SK-N-SH (cell line): ENCODE measurements at regions not wholly inside any gene's neighbourhood (a gene's known extent, or its start where the extent isn't known, plus 50 kb on each side); places are given as distances from the start of the nearest gene placed in this dataset.

Experiments
- CTCF ChIA-PET: fragments of 300-600, 350-600 bp; formaldehyde crosslinking; extraction: SDS; loops from one replicate; lab custom pipeline; 2021; lab: Yijun Ruan, JAX
- POLR2A ChIA-PET: fragments of 350-600 bp; sonication (Branson Sonifier 250); formaldehyde crosslinking; extraction: SDS; loops from one replicate; lab custom pipeline; 2020; ENCODE audit warnings: antibody characterized with exemption, inconsistent platforms; lab: Yijun Ruan, JAX
- DNase-seq: peaks from one replicate; pipeline ENCODE4 v3.0.0; 2012
- H2AFZ ChIP-seq: fragments of 200-600 bp; sonication (generic); 2 replicates; pipeline ENCODE4 v1.8.1; 2016; ENCODE audit warnings: antibody characterized with exemption, mild to moderate bottlenecking, low read depth
- H3F3A ChIP-seq: fragments of 200-600 bp; sonication (generic); replicated peaks from 2 replicates; pipeline ENCODE3; 2016; ENCODE audit warnings: antibody characterized with exemption, mild to moderate bottlenecking; ENCODE audit not compliant: insufficient read depth
- H3K27ac ChIP-seq, 2 experiments: fragments of 200-500 bp in 1 of 2; fragments of 200-600 bp in 1 of 2; sonication (Bioruptor generic) in 1 of 2; sonication (generic), shearing (Covaris generic) in 1 of 2; 2 replicates each; pipeline versions ENCODE4 v1.5.1 to v1.6.1; 2014 to 2016; ENCODE audit warnings: low read depth in 2 of 2, inconsistent platforms in 1 of 2, low read length in 1 of 2, mild to moderate bottlenecking in 1 of 2, mixed read lengths in 1 of 2
- H3K27me3 ChIP-seq: fragments of 200-600 bp; sonication (generic), shearing (Covaris generic); 2 replicates; pipeline ENCODE4 v1.6.1; 2016; ENCODE audit warnings: mixed run types; ENCODE audit not compliant: insufficient read depth
- H3K36me3 ChIP-seq, 2 experiments: fragments of 200-500 bp in 1 of 2; fragments of 200-600 bp in 1 of 2; sonication (Bioruptor generic) in 1 of 2; sonication (generic) in 1 of 2; replicated peaks in 1 of 2; 2 replicates each; pipeline versions ENCODE3 to v1.5.1; 2014 to 2016; ENCODE audit warnings: low read length in 1 of 2, mild to moderate bottlenecking in 1 of 2; ENCODE audit not compliant: insufficient read depth in 2 of 2, control insufficient read depth in 1 of 2
- H3K4me1 ChIP-seq, 2 experiments: fragments of 200-500 bp in 1 of 2; fragments of 200-600 bp in 1 of 2; sonication (Bioruptor generic) in 1 of 2; sonication (generic), shearing (Covaris generic) in 1 of 2; 2 replicates each; pipeline versions ENCODE4 v1.5.1 to v1.6.1; 2014 to 2016; ENCODE audit warnings: low read depth in 1 of 2, low read length in 1 of 2, mixed run types in 1 of 2; ENCODE audit not compliant: insufficient read depth in 2 of 2, control insufficient read depth in 1 of 2
- H3K4me2 ChIP-seq: fragments of 200-600 bp; sonication (generic), shearing (Covaris generic); 2 replicates; pipeline ENCODE4 v1.6.1; 2017; ENCODE audit warnings: mixed run types
- H3K4me3 ChIP-seq, 2 experiments: fragments of 200-500 bp in 1 of 2; fragments of 200-600 bp in 1 of 2; sonication (Bioruptor generic) in 1 of 2; sonication (generic), shearing (Covaris generic) in 1 of 2; 2 replicates each; pipeline versions ENCODE4 v1.5.1 to v1.8.1; 2014 to 2016; ENCODE audit warnings: low read depth in 2 of 2, inconsistent platforms in 1 of 2, low read length in 1 of 2, mild to moderate bottlenecking in 1 of 2, mixed read lengths in 1 of 2, moderate library complexity in 1 of 2
- H3K79me2 ChIP-seq: fragments of 200-600 bp; sonication (generic); 2 replicates; pipeline ENCODE4 v1.8.1; 2017; ENCODE audit warnings: mild to moderate bottlenecking; ENCODE audit not compliant: insufficient read depth
- H3K9ac ChIP-seq: fragments of 200-600 bp; sonication (generic); 2 replicates; pipeline ENCODE4 v1.6.1; 2017; ENCODE audit warnings: mixed run types
- H3K9me2 ChIP-seq: fragments of 200-600 bp; sonication (generic); 2 replicates; pipeline ENCODE4 v1.6.1; 2017; ENCODE audit warnings: mixed run types
- H3K9me3 ChIP-seq: fragments of 200-600 bp; sonication (generic); 2 replicates; pipeline ENCODE4 v1.6.1; 2017; ENCODE audit warnings: mixed run types, mild to moderate bottlenecking, moderate library complexity
- H4K20me1 ChIP-seq: fragments of 200-600 bp; sonication (generic); 2 replicates; pipeline ENCODE4 v1.6.1; 2017; ENCODE audit warnings: mild to moderate bottlenecking, mixed run types; ENCODE audit not compliant: insufficient read depth
- CTCF ChIP-seq: fragments of 200-600 bp; sonication (generic); IDR thresholded peaks from 2 replicates; pipeline ENCODE4 v1.6.1; 2017; ENCODE audit warnings: antibody characterized with exemption, mild to moderate bottlenecking, moderate library complexity
- ELF1 ChIP-seq: IDR thresholded peaks from 2 replicates; pipeline ENCODE4 v1.4.0; 2012
- EP300 ChIP-seq, 2 experiments: IDR thresholded peaks; 2 replicates each; pipeline versions ENCODE4 v1.4.0 to v1.6.1; 2012; ENCODE audit warnings: borderline replicate concordance in 1 of 2, low read depth in 1 of 2, low read length in 1 of 2
- FOSL2 ChIP-seq: IDR thresholded peaks from 2 replicates; pipeline ENCODE4 v1.4.0; 2012; ENCODE audit warnings: low read depth, mild to moderate bottlenecking, moderate library complexity, borderline replicate concordance
- GABPA ChIP-seq: IDR thresholded peaks from 2 replicates; pipeline ENCODE4 v1.4.0; 2012; ENCODE audit warnings: low read depth, mild to moderate bottlenecking
- MEF2A ChIP-seq: IDR thresholded peaks from 2 replicates; pipeline ENCODE4 v1.4.0; 2012; ENCODE audit warnings: low read depth, borderline replicate concordance
- MXI1 ChIP-seq: IDR thresholded peaks from 2 replicates; pipeline ENCODE4 v1.6.1; 2012; ENCODE audit warnings: mild to moderate bottlenecking, low read depth, low read length, improper control_type of control experiment
- NRF1 ChIP-seq: IDR thresholded peaks from 2 replicates; pipeline ENCODE4 v1.6.1; 2012; ENCODE audit warnings: low read depth, mild to moderate bottlenecking, low read length
- POLR2AphosphoS5 ChIP-seq: IDR thresholded peaks from 2 replicates; pipeline ENCODE4 v1.6.1; 2012; ENCODE audit warnings: low read depth, low read length
- REST ChIP-seq: IDR thresholded peaks from 2 replicates; pipeline ENCODE4 v1.6.1; 2012; ENCODE audit warnings: mild to moderate bottlenecking, low read depth, low read length, moderate library complexity
- SIN3A ChIP-seq: IDR thresholded peaks from 2 replicates; pipeline ENCODE4 v1.6.1; 2012; ENCODE audit warnings: low read depth, mild to moderate bottlenecking, low read length, moderate library complexity, borderline replicate concordance
- SMC3 ChIP-seq: IDR thresholded peaks from 2 replicates; pipeline ENCODE4 v1.6.1; 2012; ENCODE audit warnings: low read depth, low read length, improper control_type of control experiment
- TCF12 ChIP-seq: IDR thresholded peaks from 2 replicates; pipeline ENCODE4 v1.4.0; 2012
- TEAD4 ChIP-seq: IDR thresholded peaks from 2 replicates; pipeline ENCODE4 v1.4.0; 2012; ENCODE audit warnings: mild to moderate bottlenecking, borderline replicate concordance; ENCODE audit not compliant: insufficient read depth
- USF1 ChIP-seq: IDR thresholded peaks from 2 replicates; pipeline ENCODE4 v1.4.0; 2012; ENCODE audit warnings: low read depth, borderline replicate concordance
- USF2 ChIP-seq: fragments of 150-350 bp; IDR thresholded peaks from 2 replicates; pipeline ENCODE4 v1.6.1; 2017; ENCODE audit warnings: antibody characterized with exemption, low read length, low read depth, borderline replicate concordance
- ZBTB33 ChIP-seq: IDR thresholded peaks from 2 replicates; pipeline ENCODE4 v1.4.0; 2012; ENCODE audit warnings: low read depth, borderline replicate concordance
- WGBS: methylation state at CpG from one replicate; pipeline ENCODE4 v1.1.6; 2017; ENCODE audit warnings: low lambda C conversion rate; 5-methylcytosine and 5-hydroxymethylcytosine counted together

GRCh38 chr14:86513564-86513963, 983.6 kb downstream of the FLRT2 start (continued):
- TF ChIP-seq POLR2AphosphoS5 (no peak), SIN3A (no peak), USF2 (no peak), TEAD4 (no peak)
- TF ChIP-seq, all 33 proteins: peak for 0

GRCh38 chr14:86513056-86513455, 983.1 kb downstream of the FLRT2 start:
- Histone ChIP-seq H3K4me2 (no peak overlapping the region), H3K27me3 (no peaks in the 10 kb centered on the region), H3F3A (no peaks in the 10 kb centered on the region), H3K4me1 (no peaks in the 10 kb centered on the region; a peak in 1 of 4 replicates), H3K9me3 (no peaks in the 10 kb centered on the region; the same call in 1 of the 2 replicates), H3K27ac (no peak overlapping the region), H4K20me1 (no peaks in the 10 kb centered on the region), H3K9me2 (no peaks in the 10 kb centered on the region), H3K4me3 (no peak overlapping the region), H3K9ac (no peak overlapping the region), H3K36me3 (no peaks in the 10 kb centered on the region), H3K79me2 (no peaks in the 10 kb centered on the region), H2AFZ (no peak overlapping the region)
- ChIA-PET POLR2A (no interaction called here), CTCF (no interaction called here)
- TF ChIP-seq ELF1: no peak
- no peak for TF ChIP-seq SIN3A
- no peak for TF ChIP-seq MEF2A
- no peak for TF ChIP-seq REST
- no peak for TF ChIP-seq ZBTB33
- TF ChIP-seq NRF1: no peak
- TF ChIP-seq MXI1: no peak
- no peak for TF ChIP-seq USF2
- no peak for TF ChIP-seq CTCF
- no peak for TF ChIP-seq GABPA
- no peak for TF ChIP-seq EP300 (IDR thresholded peaks at IDR 0.05; ENCODE audit: borderline replicate concordance in 1 of 2, low read depth in 1 of 2, low read length in 1 of 2)
- no peak for TF ChIP-seq TEAD4
- TF ChIP-seq POLR2AphosphoS5: no peak
- TF ChIP-seq FOSL2: no peak
- no peak for TF ChIP-seq USF1
- no peak for TF ChIP-seq SMC3
- no peak for TF ChIP-seq TCF12
- WGBS: 24% methylated on average over 4 of the region's 4 CpGs
- DNase-seq: no peak
